Suprapubic skin (tissue), 4 donors: ENCODE measurements at regions not wholly inside any gene's neighbourhood (a gene's known extent, or its start where the extent isn't known, plus 50 kb on each side); places are given as distances from the start of the nearest gene placed in this dataset.

Experiments used
- DNase-seq, 2 donors: peaks; one replicate each; pipeline ENCODE4 v3.0.0-alpha.2; 2019; ENCODE audit warnings: low spot score in 2 of 2
- H3K27ac ChIP-seq: fragments of 200-600 bp; sonication (generic); one replicate; pipeline ENCODE4 v1.5.1; 2019
- H3K27me3 ChIP-seq: fragments of 200-600 bp; sonication (generic); one replicate; pipeline ENCODE4 v1.5.1; 2019
- H3K36me3 ChIP-seq: fragments of 200-600 bp; sonication (generic); one replicate; pipeline ENCODE4 v1.5.1; 2019
- H3K4me1 ChIP-seq: fragments of 200-600 bp; sonication (generic); one replicate; pipeline ENCODE4 v1.5.1; 2019
- H3K4me3 ChIP-seq: fragments of 200-600 bp; sonication (generic); one replicate; pipeline ENCODE4 v1.5.1; 2019; ENCODE audit warnings: mild to moderate bottlenecking
- H3K9me3 ChIP-seq: fragments of 200-600 bp; sonication (generic); one replicate; pipeline ENCODE4 v1.5.1; 2019
- CTCF ChIP-seq, 2 donors: fragments of 200-600 bp in 1 of 2; fragments of 450-650 bp in 1 of 2; sonication (generic) in 1 of 2; IDR thresholded peaks; one replicate each; pipeline ENCODE4 v1.5.1; 2016 to 2019; ENCODE audit warnings: antibody characterized with exemption in 2 of 2, mild to moderate bottlenecking in 1 of 2, moderate library complexity in 1 of 2
- EP300 ChIP-seq: sonication (generic); formaldehyde crosslinking; IDR thresholded peaks from one replicate; pipeline ENCODE4 v1.6.1; 2017; ENCODE audit warnings: antibody characterized with exemption
- POLR2A ChIP-seq, 2 donors: fragments of 450-650 bp; IDR thresholded peaks; one replicate each; pipeline ENCODE4 v1.6.1; 2017; ENCODE audit warnings: antibody characterized with exemption in 2 of 2, mild to moderate bottlenecking in 2 of 2, moderate library complexity in 2 of 2
- POLR2AphosphoS5 ChIP-seq, 3 donors: sonication (generic); formaldehyde crosslinking; IDR thresholded peaks; one replicate each; pipeline ENCODE4 v1.6.1; 2017; ENCODE audit warnings: antibody characterized with exemption in 3 of 3
- whole genome bisulfite sequencing: methylation state at CpG from one replicate; pipeline ENCODE4 v1.1.5; 2018; 5-methylcytosine and 5-hydroxymethylcytosine counted together

- Histone ChIP-seq H3K4me1 (peaks cover 7% of the 10 kb centered on the region), H3K27me3 (no peaks in the 10 kb centered on the region), H3K9me3 (no peaks in the 10 kb centered on the region), H3K27ac (no peak overlapping the region), H3K4me3 (no peak overlapping the region), H3K36me3 (no peaks in the 10 kb centered on the region)
- no peak for DNase-seq
- WGBS, result 69% methylated on average over 4 of the region's 4 CpGs
- no peak for TF ChIP-seq POLR2AphosphoS5 (IDR thresholded peaks at IDR 0.05)
Measured at GRCh38 chr2:43121580-43122314, 104.7 kb downstream of the ZFP36L2 start.

DNA sequence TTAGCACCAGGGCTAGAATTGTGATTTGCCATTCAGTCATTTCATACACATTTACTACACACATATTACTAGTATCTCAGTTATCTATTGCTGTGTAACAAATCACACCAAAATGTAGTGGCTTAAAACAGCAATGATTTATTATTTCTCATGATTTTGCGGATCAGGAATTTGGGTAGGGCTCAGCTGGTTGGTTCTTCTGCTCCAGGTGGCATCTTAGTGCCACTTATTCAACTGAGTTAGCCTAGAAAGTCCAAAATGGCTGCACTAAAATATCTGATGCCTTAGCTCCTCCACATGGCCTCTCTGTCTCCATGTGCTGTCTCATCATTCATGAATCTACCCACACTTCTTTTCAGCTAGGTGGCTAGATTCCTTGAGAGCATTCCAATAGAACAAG, 107.1 kb downstream of the ZFP36L2 start:
- TF ChIP-seq POLR2AphosphoS5 (IDR thresholded peaks at IDR 0.05) (no peak), POLR2A (IDR thresholded peaks at IDR 0.05) (no peak), CTCF (IDR thresholded peaks at IDR 0.05) (no peak), EP300 (no peak)
- peaks cover 12% of the 10 kb centered on the region for H3K4me1 ChIP-seq
- H3K27me3 ChIP-seq, result no peaks in the 10 kb centered on the region
- H3K9me3 ChIP-seq, result no peaks in the 10 kb centered on the region
- no peak for DNase-seq
- H3K27ac ChIP-seq, result no peak overlapping the region
- no peak overlapping the region for H3K4me3 ChIP-seq
- 100% methylated on average over 1 of the region's 1 CpG for WGBS
- no peaks in the 10 kb centered on the region for H3K36me3 ChIP-seq

DNA sequence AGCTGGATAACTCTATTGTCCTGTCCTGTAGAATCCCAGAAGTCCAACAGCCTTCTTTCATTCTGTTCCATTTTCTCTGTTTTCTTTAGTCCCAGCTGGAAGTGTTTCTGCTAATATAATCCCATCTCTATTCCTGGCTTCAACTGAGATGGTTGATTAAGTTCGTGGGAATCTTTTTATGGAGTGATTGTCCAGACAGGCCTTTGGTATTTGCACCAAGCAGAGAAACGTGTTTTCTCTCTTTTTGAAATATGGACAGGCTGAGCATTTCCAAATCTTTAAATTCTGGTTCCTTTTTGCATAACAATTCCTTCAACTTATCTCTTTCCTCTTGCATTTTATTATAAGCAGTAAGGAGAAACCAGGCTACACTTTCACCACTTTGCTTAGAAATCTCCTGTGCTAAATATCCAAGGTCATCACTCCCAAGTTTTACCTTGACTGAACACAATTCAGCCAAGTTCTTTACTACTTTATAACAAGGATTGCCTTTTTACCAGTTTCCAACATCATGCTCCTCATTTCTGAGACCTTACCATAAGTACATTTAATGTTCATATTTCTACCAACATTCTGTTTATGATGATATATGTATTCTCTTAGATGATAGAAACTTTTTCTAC, 108.8 kb downstream of the ZFP36L2 start:
- H3K27ac ChIP-seq, result no peak overlapping the region
- 39% methylated on average over 2 of the region's 2 CpGs for WGBS

DNA sequence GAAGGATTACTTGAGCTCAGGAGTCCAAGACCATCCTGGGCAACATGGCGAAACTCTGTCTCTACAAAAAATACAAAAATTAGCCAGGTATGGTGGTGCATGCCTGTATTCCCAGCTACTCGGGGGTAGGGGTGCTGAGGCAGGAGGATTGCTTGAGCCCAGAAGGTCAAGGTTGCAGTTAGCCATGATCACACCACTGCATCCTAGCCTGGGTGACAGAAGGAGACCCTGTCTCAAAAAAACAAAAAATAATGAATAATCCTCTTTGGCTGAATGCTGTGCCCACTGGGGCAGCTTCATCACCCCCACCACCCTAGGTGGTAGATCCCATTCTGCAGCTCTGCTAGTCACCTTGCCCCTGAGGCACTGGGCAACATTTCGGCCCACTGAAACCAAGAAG, 109.4 kb downstream of the ZFP36L2 start:
- 100% methylated on average over 3 of the region's 3 CpGs for WGBS
- Histone ChIP-seq H3K36me3 (no peaks in the 10 kb centered on the region), H3K4me1 (peaks cover 15% of the 10 kb centered on the region), H3K4me3 (no peak overlapping the region), H3K27me3 (no peaks in the 10 kb centered on the region), H3K9me3 (no peaks in the 10 kb centered on the region), H3K27ac (no peak overlapping the region)
- TF ChIP-seq POLR2A (IDR thresholded peaks at IDR 0.05), result no peak
- no peak for TF ChIP-seq CTCF (IDR thresholded peaks at IDR 0.05)
- TF ChIP-seq POLR2AphosphoS5 (IDR thresholded peaks at IDR 0.05), result no peak
- DNase-seq, result no peak

More for the DNA sequence above, 108.8 kb downstream of the ZFP36L2 start:
- peaks cover 15% of the 10 kb centered on the region for H3K4me1 ChIP-seq
- no peak for DNase-seq
- no peaks in the 10 kb centered on the region for H3K27me3 ChIP-seq
- no peaks in the 10 kb centered on the region for H3K9me3 ChIP-seq
- H3K4me3 ChIP-seq, result no peak overlapping the region
- TF ChIP-seq POLR2A (IDR thresholded peaks at IDR 0.05) (no peak), POLR2AphosphoS5 (IDR thresholded peaks at IDR 0.05) (no peak), EP300 (no peak), CTCF (IDR thresholded peaks at IDR 0.05) (no peak)
- H3K36me3 ChIP-seq, result no peaks in the 10 kb centered on the region

DNA sequence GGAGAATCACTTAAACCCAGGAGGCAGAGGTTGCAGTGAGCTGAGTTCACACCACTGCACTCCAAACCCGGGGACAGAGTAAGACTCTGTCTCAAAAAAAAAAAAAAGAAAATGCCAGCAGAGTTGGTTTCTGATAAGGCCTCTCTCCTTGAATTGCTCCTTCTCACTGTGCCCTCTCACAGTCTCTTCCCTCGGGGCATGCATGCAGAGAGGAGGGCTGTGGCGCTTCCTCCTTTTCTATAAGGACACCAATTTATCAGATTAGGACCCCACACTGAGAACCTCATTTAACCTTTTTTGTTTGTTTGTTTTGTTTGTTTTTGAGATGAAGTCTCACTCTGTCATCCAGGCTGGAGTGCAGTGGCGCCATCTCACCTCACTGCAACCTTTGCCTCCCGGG, 110.5 kb downstream of the ZFP36L2 start:
- no peaks in the 10 kb centered on the region for H3K9me3 ChIP-seq
- peaks cover 8% of the 10 kb centered on the region for H3K4me1 ChIP-seq
- TF ChIP-seq POLR2AphosphoS5 (IDR thresholded peaks at IDR 0.05) (no peak), EP300 (no peak), CTCF (IDR thresholded peaks at IDR 0.05) (no peak), POLR2A (IDR thresholded peaks at IDR 0.05) (no peak)
- 89% methylated on average over 5 of the region's 5 CpGs for WGBS
- no peak overlapping the region for H3K27ac ChIP-seq
- no peak overlapping the region for H3K4me3 ChIP-seq
- H3K36me3 ChIP-seq, result no peaks in the 10 kb centered on the region
- H3K27me3 ChIP-seq, result no peaks in the 10 kb centered on the region
- peak in 1 of 2 donors; percentile 7 for DNase-seq
